ENCODE measurements at regions not wholly inside any gene's neighbourhood (a gene's known extent, or its start where the extent isn't known, plus 50 kb on each side); places are given as distances from the start of the nearest gene placed in this dataset.

DNA sequence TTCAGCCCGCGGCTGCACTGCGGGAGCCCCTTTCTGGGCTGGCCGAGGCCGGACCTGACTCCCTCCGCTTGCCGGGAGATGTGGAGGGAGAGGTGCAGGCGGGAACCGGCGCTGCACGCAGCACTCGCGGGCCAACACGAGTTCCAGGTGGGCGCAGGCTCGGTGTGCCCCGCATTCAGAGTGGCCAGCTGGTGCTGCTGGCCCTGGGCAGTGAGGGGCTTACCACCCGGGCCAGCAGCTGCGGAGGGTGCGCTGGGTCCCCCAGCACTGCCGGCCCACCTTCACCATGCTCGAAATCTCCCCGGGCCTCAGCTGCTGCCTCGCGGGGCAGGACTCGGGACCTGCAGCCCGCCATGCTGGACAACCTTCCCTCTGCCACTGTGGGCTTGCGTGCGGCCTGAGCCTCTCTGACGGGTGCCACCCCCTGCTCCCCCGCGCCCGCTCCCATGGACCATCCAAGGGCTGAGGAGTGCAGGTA lies 733.5 kb upstream of the CCDC54 start:
- no peaks in the 10 kb centered on the region for H3K9me3 ChIP-seq
- no peak overlapping the region for H3K27ac ChIP-seq
- H3K27me3 ChIP-seq: no peaks in the 10 kb centered on the region
- no peaks in the 10 kb centered on the region for H3K4me1 ChIP-seq
- DNase-seq: no peak
- H3K36me3 ChIP-seq: no peaks in the 10 kb centered on the region
- intact Hi-C loops (cut with DNase I; ENCODE audit: low total_unique reads): no loop called here
- TF ChIP-seq, protein P1, sequence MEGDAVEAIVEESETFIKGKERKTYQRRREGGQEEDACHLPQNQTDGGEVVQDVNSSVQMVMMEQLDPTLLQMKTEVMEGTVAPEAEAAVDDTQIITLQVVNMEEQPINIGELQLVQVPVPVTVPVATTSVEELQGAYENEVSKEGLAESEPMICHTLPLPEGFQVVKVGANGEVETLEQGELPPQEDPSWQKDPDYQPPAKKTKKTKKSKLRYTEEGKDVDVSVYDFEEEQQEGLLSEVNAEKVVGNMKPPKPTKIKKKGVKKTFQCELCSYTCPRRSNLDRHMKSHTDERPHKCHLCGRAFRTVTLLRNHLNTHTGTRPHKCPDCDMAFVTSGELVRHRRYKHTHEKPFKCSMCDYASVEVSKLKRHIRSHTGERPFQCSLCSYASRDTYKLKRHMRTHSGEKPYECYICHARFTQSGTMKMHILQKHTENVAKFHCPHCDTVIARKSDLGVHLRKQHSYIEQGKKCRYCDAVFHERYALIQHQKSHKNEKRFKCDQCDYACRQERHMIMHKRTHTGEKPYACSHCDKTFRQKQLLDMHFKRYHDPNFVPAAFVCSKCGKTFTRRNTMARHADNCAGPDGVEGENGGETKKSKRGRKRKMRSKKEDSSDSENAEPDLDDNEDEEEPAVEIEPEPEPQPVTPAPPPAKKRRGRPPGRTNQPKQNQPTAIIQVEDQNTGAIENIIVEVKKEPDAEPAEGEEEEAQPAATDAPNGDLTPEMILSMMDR (IDR thresholded peaks at IDR 0.05): no peak
- H3K4me3 ChIP-seq: no peak overlapping the region

DNA sequence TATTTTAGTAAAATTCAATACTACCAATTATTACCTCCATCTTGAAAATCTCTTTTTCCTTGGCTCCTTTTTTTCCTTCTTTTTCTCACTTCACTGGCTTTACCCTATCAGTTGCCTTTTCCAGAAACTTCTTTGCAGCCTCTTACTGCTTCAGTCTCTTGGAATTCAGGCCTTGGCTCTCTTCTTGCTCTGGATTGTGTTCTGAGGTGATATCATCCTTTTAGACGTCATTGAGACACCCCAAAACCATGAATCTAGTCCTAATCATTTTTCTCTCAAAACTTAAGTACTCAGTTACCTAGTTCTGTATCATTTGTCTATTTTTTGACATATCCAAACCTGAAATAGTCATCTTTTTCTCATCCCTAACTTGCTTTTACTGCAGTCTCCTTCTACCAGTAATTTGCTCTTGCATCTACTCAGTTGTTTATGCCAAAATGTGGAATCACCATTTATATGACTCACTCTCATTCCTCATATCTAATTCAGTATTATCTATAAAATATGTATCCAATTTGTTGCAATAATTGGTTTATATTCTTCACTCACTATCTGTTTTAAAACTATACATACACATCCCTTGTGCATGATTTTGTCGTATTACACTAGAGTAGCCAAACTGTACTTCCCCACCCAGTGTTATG lies 703.2 kb upstream of the CCDC54 start:
- no peak for DNase-seq
- Histone ChIP-seq H3K36me3 (no peaks in the 10 kb centered on the region), H3K4me1 (no peaks in the 10 kb centered on the region), H3K27me3 (no peaks in the 10 kb centered on the region), H3K4me3 (no peak overlapping the region), H3K9me3 (no peaks in the 10 kb centered on the region), H3K27ac (no peak overlapping the region)
- TF ChIP-seq, protein P1 (IDR thresholded peaks at IDR 0.05): no peak
- intact Hi-C loops (cut with DNase I; ENCODE audit: low total_unique reads): no loop called here

- Histone ChIP-seq H3K4me3 (no peak overlapping the region), H3K36me3 (no peaks in the 10 kb centered on the region), H3K4me1 (no peaks in the 10 kb centered on the region), H3K27me3 (no peaks in the 10 kb centered on the region), H3K27ac (no peak overlapping the region), H3K9me3 (no peaks in the 10 kb centered on the region)
- intact Hi-C loops (cut with DNase I; ENCODE audit: low total_unique reads): no loop called here
- TF ChIP-seq, protein P1 (IDR thresholded peaks at IDR 0.05): no peak
- no peak for DNase-seq
Observed at GRCh38 chr3:106675451-106675850, 701.8 kb upstream of the CCDC54 start.

- intact Hi-C loops (cut with DNase I; ENCODE audit: low total_unique reads): no loop called here
- Histone ChIP-seq H3K4me3 (no peak overlapping the region), H3K4me1 (no peaks in the 10 kb centered on the region), H3K36me3 (no peaks in the 10 kb centered on the region), H3K27me3 (no peaks in the 10 kb centered on the region), H3K9me3 (no peaks in the 10 kb centered on the region), H3K27ac (no peak overlapping the region)
- TF ChIP-seq, protein P1 (IDR thresholded peaks at IDR 0.05): no peak
- DNase-seq: no peak
Observed at GRCh38 chr3:106678657-106679390, 698.4 kb upstream of the CCDC54 start.

DNA sequence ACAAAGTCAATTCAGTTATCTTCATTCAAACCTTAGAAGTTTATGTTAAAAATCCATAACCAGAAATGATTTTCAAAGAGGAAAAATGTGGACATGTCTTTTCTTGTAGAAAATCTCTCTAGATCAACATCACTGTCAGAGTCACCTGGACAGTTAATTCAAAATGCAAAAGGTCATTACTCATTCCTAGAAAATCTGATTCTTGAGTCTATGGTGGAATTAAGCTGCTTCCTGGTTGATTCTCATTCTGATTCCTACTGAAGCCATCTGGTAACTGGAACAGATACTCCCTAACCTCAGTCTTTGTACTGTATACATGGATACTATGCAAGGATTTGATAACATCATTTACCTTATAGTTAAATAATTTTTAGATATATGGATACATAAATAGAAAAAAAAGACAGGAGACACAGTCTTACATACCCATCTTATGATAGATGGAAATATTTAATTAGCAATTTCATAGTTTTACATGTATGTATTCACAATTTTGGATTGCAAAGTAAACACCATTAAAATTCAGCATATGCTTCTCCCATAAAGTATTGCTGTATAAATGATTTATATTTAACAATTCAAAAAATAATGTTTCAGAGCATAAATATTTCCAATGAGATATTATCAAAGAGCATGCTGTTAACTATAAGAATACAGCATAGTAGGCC lies 693.2 kb upstream of the CCDC54 start:
- Histone ChIP-seq H3K36me3 (no peaks in the 10 kb centered on the region), H3K9me3 (no peaks in the 10 kb centered on the region), H3K4me1 (no peaks in the 10 kb centered on the region), H3K27ac (no peak overlapping the region), H3K4me3 (no peak overlapping the region), H3K27me3 (no peaks in the 10 kb centered on the region)
- DNase-seq: no peak
- TF ChIP-seq, protein P1 (IDR thresholded peaks at IDR 0.05): no peak
- intact Hi-C loops (cut with DNase I; ENCODE audit: low total_unique reads): no loop called here

Measured in tibial artery (tissue), 4 donors.